ENCODE measurements at regions not wholly inside any gene's neighbourhood (a gene's known extent, or its start where the extent isn't known, plus 50 kb on each side); places are given as distances from the start of the nearest gene placed in this dataset.
"Not testable (repeated sequence)": the region's sequence is repeated elsewhere in the genome, so short reads cannot be mapped to it uniquely, and the experiment has no call there.

GRCh38 chr4:56575820-56576429 is 70.3 kb downstream of the ARL9 start:
- TF ChIP-seq HDAC2 (IDR thresholded peaks at IDR 0.05) = no peak
- TF ChIP-seq CTCF (IDR thresholded peaks at IDR 0.05) = peak; percentile 44
- TF ChIP-seq RAD21 (conservative IDR thresholded peaks at IDR 0.05 in 1 of 2, IDR thresholded peaks at IDR 0.05 in 1 of 2) = peak; percentile 47 to 51; a peak in 4 of 5 replicates
- TF ChIP-seq SMC3 (IDR thresholded peaks at IDR 0.05) = peak; percentile 57
- TF ChIP-seq MAZ (IDR thresholded peaks at IDR 0.05; ENCODE audit: borderline replicate concordance, low read depth, low read length) = no peak
- Histone ChIP-seq H3K27ac (no peak overlapping the region), H3K9me3 (no peaks in the 10 kb centered on the region), H3K4me1 (no peaks in the 10 kb centered on the region), H3K4me3 (no peak overlapping the region), H3K4me2 (no peak overlapping the region)
- peak; percentile 50 to 61; a peak in 3 of 6 replicates for ATAC-seq
- no peak for FAIRE-seq
- POLR2A ChIA-PET = interaction anchor here (1.0 to 1.3 kb wide), 3 partner anchors 45 to 224 kb away, joined by 3 to 10 read pairs (median 4); no protein-coding TSS in a partner anchor
- 14% methylated on average over 1 of the region's 1 CpG for WGBS (ENCODE audit: missing lambda C conversion rate)
- DNase-seq (ENCODE audit: low read depth in 1 of 2, low spot score in 1 of 2) = peak; percentile 28 to 29
- CTCF ChIA-PET = interaction anchor here (0.8 to 3.4 kb wide), 18 partner anchors 9 to 263 kb away, joined by 3 to 17 read pairs (median 6); no protein-coding TSS in a partner anchor

GRCh38 chr4:56592417-56592816 is 86.8 kb downstream of the ARL9 start:
- FAIRE-seq; POLR2A ChIA-PET; DNase-seq (ENCODE audit: low read depth in 1 of 2, low spot score in 1 of 2); CTCF ChIA-PET; H3K4me1 ChIP-seq; H3K27ac ChIP-seq; H3K4me3 ChIP-seq; H3K4me2 ChIP-seq; H3K9me3 ChIP-seq: not testable (repeated sequence)
- peak in 1 of 2 experiments; percentile 56; a peak in 1 of 6 replicates for ATAC-seq
- WGBS (ENCODE audit: missing lambda C conversion rate) = 81% methylated on average over 8 of the region's 41 CpGs

Measured in A549 (cell line).